ENCODE measurements at regions not wholly inside any gene's neighbourhood (a gene's known extent, or its start where the extent isn't known, plus 50 kb on each side); places are given as distances from the start of the nearest gene placed in this dataset.
"Not testable (repeated sequence)": the region's sequence is repeated elsewhere in the genome, so short reads cannot be mapped to it uniquely, and the experiment has no call there.

DNA sequence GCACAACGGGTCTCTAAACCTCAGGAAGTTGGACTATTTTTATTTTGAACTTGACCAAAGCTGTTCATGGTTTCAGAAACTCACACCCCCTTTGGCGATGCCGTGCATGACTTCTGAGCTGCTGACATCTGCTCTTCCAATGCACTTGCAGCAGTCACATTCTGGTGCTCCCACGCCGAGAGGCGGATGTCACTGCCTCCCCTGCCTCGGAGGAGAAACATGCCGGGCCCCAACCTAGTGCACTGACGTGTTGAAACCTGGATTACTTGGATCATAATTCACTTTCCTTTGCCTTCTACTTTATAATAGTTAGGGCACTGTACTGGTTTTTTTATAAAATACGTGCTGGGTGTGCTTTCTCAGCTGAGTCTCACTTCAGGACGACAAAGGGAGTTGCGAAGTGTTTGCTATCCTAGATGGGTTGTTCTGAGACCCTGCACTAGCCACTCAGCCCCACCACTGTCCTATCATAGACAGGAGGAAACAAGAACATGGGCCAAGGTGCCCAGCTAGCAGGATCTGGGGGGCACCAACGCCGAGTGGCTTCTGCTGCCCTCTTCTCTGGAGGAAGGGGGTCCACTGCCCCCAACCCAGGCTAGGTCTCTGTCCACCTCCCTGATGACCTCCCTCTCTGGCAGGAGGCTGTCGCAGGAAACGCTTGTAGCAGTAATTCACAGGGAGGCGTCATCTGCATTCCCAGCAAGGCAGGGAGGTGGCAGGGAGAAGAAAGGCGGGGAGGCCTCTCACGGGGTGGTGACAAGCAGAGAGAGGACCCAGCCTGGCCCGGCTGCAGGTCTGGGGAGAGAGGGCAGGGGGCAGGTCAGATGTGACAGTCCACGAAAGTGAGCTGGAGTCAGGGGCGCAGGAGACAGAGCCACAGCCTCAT, 158.8 kb upstream of the IQSEC1 start:
- no peak overlapping the region for H3K27ac ChIP-seq
- no peak for TF ChIP-seq ZFX (IDR thresholded peaks at IDR 0.05)
- TF ChIP-seq, protein P1, sequence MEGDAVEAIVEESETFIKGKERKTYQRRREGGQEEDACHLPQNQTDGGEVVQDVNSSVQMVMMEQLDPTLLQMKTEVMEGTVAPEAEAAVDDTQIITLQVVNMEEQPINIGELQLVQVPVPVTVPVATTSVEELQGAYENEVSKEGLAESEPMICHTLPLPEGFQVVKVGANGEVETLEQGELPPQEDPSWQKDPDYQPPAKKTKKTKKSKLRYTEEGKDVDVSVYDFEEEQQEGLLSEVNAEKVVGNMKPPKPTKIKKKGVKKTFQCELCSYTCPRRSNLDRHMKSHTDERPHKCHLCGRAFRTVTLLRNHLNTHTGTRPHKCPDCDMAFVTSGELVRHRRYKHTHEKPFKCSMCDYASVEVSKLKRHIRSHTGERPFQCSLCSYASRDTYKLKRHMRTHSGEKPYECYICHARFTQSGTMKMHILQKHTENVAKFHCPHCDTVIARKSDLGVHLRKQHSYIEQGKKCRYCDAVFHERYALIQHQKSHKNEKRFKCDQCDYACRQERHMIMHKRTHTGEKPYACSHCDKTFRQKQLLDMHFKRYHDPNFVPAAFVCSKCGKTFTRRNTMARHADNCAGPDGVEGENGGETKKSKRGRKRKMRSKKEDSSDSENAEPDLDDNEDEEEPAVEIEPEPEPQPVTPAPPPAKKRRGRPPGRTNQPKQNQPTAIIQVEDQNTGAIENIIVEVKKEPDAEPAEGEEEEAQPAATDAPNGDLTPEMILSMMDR (conservative IDR thresholded peaks at IDR 0.05), result no peak

DNA sequence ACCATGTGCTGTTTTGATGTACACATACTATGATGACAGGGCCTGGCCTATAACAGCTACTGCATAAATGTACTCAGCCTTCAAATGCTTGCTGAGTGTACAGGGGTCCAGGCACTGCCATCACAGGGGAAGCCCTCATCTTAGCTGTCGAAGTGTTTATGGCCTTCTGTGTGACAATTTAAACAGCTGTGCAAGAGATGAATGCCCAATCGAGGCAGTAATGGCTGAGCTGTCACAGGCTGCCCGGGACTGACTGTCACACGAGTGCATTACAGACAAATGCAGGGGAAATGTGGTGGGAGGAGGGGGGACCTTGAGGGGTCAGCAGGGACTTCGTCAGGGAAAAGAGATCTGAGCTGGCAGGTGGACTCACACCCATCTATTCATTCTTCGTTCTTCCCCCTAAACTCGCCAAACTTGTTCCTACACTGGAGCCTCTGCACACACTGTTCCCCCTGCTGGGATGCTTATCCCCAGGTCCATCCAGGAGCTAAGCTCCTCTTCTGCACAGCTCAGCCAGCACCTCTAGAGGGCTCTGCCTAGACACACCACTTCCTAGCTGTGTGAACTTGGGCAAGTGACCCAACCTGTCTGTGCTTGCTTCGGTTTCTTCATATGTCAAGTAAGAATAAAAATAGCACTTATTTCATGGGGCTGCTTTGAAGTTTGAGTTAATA, 156.2 kb upstream of the IQSEC1 start:
- no peak overlapping the region for H3K27ac ChIP-seq
- TF ChIP-seq ZFX (IDR thresholded peaks at IDR 0.05), result no peak
- TF ChIP-seq, protein P1 (conservative IDR thresholded peaks at IDR 0.05), result peak; percentile 76

DNA sequence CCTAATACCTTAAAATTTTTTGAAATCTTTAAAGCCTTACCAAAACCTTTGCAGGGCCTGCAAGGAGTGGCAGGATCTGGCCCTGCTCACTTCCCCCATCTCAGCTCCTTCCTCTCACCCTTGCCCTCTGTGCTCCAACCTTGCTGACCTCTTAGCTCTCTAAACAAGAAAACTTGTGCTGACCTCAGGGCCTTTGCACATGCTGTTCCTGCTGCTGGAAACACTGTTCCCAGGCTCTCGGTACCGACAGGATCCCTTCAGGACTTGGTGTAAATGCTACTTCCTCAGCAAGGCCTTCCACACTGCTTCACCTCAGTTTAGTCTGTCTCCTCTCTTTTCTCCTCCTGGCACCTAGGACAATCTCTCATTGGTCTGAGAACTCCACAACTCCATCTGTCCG, 155.4 kb upstream of the IQSEC1 start:
- no peak overlapping the region for H3K27ac ChIP-seq
- no peak for TF ChIP-seq ZFX (IDR thresholded peaks at IDR 0.05)
- TF ChIP-seq, protein P1 (conservative IDR thresholded peaks at IDR 0.05), result no peak

DNA sequence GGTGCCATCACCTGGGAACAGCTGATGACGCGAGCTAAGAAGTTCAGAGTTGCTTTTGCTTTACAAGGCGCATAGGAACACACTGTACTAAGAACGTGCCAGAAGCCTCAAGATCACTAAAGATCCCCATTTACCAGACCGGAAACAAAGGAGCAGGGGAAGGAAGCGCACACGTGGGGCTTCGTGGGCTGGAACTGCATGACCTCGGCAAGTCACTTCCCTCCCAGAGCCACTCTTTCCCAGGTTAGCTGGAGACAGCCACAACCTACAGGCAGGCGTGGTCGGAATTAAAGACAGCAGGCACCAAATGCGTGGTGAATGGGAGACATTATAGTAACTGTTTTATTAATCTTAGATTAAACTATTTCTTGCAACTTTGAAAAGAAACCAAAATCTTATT, 154.9 kb upstream of the IQSEC1 start:
- H3K27ac ChIP-seq, result not testable (repeated sequence)

DNA sequence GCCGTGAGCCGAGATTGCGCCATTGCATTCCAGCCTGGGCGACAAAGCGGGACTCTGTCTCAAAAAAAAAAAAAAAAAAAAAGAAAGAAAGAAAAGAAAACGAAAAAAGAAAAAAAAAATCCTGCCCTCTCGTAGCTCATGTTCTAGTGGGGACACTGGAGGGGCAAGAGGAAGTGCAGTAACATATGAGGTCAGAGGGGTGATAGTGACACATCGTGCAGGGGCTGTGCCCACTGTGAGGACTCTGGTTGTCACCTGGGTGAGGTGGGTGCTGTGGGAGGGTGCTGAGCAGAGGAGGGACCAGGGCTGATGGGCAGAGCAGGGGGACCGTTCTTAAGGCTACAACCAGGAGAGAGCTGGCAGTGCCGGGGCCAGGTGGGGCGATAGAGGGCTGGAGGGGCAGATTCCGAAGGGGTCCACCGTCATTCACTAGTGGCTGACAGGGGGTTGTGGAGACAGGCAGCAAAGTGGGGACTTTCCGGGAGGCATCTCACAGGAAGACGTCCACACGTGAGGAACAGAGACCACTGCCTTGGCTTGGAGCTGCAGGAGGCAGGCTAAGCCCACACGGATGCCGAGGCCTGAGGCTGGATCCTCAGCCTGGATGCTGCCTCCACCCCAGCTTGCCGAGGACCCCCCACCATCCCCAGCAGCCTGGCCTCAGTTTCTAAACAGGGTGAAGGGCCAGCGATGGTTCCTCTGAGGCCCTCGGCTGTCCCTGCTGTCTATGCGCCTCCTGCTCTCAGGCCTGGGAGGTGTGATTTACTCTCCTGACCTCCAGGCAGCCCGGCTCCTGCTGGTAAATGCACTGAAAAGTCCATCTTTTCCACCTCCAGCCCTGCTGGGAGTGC, 154.3 kb upstream of the IQSEC1 start:
- TF ChIP-seq, protein P1 (conservative IDR thresholded peaks at IDR 0.05), result no peak
- no peak overlapping the region for H3K27ac ChIP-seq

DNA sequence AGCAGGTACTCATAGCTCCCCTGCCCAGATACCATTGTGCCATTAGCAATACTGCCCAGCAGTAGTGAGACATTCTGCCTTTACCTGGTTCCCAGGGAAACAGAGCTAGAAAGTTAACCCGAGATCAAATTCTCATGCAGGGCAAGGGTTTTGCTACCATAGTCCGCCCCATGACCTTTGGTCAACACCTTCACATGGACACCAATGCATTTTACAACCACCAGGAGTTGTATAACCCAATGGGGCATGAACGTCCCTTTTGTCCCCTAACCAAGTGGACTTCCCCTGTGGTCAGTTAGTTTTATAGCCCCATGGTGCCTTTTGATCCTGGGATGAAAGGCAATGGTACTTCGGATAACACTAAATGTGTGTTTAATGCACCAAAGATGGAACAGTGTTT, 151.7 kb upstream of the IQSEC1 start:
- TF ChIP-seq ZFX (IDR thresholded peaks at IDR 0.05), result no peak
- TF ChIP-seq, protein P1 (conservative IDR thresholded peaks at IDR 0.05), result no peak

DNA sequence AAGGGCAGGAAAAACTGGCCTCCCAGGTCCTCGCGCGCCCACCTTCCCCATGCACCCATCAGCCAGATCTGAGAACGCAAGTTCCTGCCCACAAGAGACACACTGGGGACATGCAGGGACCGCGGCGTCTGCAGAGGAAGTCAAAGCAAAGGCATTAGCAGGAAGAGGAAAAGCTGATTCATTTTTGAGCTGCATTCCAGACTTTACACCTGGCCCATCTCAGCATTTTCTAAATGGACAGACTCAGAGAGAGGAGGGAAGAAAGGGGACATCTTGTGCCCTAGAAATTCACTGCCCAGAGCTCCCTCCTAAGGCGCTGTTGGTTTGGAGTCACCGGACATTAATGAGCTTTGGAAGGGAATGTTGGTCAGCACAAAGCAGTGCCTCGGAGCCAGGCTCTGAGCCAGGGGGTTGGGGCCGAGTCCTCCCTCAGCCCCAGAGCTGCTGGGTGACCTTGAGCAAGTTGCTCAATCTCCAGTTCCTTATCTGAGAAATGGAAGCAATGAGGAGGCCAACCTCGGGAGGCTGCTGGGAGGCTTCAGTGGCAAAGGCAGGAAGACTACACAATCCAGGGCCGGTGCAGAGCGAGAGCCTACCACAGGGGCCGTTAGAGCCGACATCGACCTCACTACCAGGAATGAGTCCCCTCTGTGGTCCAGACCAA, 150.5 kb upstream of the IQSEC1 start:
- no peak for TF ChIP-seq ZFX (IDR thresholded peaks at IDR 0.05)
- TF ChIP-seq, protein P1 (conservative IDR thresholded peaks at IDR 0.05), result no peak

More for the DNA sequence above, 151.7 kb upstream of the IQSEC1 start:
- H3K27ac ChIP-seq, result no peak overlapping the region

More for the DNA sequence above, 150.5 kb upstream of the IQSEC1 start:
- no peak overlapping the region for H3K27ac ChIP-seq
